Esophagus squamous epithelium (tissue), 4 donors: ENCODE measurements at regions not wholly inside any gene's neighbourhood (a gene's known extent, or its start where the extent isn't known, plus 50 kb on each side); places are given as distances from the start of the nearest gene placed in this dataset.

ENCODE experiments used
- POLR2A ChIP-seq, 4 donors: fragments of 450-650 bp; IDR thresholded peaks; one replicate each; pipeline ENCODE4 v1.6.1; 2017; ENCODE audit warnings: antibody characterized with exemption in 4 of 4, mild to moderate bottlenecking in 4 of 4, moderate library complexity in 3 of 4
- TF ChIP-seq, protein P1 (sequence below), 6 experiments: fragments of 450-650 bp in 4 of 6; fragments of 200-600 bp in 2 of 6; sonication (generic) in 2 of 6; IDR thresholded peaks; one replicate each; pipeline ENCODE4 v1.5.1; 2016 to 2019; ENCODE audit warnings: antibody characterized with exemption in 6 of 6, mild to moderate bottlenecking in 4 of 6, moderate library complexity in 4 of 6

DNA sequence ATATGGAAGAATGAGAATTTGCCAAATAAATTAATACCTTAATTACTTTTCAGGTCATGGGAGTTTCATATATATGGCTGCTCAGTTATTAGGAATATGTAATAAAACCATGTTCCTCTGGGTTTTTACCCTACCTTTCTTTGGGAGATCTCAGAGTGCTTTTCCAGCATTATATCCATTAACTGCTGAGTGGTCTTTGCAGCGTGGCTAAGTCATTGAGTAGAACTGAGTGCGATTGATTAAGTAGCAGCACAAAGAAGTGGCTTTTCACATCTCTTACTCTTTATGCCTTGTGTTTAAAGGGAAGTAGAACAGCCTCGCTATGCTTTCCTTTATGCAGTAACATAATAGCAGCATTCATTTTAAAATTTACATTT lies 340.1 kb downstream of the SNAPC1 start:
- TF ChIP-seq, protein P1, sequence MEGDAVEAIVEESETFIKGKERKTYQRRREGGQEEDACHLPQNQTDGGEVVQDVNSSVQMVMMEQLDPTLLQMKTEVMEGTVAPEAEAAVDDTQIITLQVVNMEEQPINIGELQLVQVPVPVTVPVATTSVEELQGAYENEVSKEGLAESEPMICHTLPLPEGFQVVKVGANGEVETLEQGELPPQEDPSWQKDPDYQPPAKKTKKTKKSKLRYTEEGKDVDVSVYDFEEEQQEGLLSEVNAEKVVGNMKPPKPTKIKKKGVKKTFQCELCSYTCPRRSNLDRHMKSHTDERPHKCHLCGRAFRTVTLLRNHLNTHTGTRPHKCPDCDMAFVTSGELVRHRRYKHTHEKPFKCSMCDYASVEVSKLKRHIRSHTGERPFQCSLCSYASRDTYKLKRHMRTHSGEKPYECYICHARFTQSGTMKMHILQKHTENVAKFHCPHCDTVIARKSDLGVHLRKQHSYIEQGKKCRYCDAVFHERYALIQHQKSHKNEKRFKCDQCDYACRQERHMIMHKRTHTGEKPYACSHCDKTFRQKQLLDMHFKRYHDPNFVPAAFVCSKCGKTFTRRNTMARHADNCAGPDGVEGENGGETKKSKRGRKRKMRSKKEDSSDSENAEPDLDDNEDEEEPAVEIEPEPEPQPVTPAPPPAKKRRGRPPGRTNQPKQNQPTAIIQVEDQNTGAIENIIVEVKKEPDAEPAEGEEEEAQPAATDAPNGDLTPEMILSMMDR (IDR thresholded peaks at IDR 0.05), result no peak
- TF ChIP-seq POLR2A (IDR thresholded peaks at IDR 0.05), result no peak
